ENCODE measurements at regions not wholly inside any gene's neighbourhood (a gene's known extent, or its start where the extent isn't known, plus 50 kb on each side); places are given as distances from the start of the nearest gene placed in this dataset.

DNA sequence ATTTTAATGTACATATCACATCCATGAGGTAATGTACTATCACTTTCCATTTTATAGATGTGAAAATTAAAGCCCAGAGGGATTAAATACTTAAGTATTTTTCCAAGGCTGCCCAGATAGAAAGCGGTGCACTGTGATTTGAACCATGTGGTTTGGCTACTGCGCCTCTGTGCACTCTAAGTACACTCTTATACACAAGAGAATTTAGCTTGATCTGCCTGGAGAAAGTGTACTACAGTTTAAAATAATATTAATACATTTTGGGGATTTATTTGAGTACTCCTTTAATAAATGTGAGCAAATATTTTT is 360.4 kb upstream of the ACTBL2 start:
- TF ChIP-seq, protein P1, sequence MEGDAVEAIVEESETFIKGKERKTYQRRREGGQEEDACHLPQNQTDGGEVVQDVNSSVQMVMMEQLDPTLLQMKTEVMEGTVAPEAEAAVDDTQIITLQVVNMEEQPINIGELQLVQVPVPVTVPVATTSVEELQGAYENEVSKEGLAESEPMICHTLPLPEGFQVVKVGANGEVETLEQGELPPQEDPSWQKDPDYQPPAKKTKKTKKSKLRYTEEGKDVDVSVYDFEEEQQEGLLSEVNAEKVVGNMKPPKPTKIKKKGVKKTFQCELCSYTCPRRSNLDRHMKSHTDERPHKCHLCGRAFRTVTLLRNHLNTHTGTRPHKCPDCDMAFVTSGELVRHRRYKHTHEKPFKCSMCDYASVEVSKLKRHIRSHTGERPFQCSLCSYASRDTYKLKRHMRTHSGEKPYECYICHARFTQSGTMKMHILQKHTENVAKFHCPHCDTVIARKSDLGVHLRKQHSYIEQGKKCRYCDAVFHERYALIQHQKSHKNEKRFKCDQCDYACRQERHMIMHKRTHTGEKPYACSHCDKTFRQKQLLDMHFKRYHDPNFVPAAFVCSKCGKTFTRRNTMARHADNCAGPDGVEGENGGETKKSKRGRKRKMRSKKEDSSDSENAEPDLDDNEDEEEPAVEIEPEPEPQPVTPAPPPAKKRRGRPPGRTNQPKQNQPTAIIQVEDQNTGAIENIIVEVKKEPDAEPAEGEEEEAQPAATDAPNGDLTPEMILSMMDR (IDR thresholded peaks at IDR 0.05) = no peak
- no peak for TF ChIP-seq POLR2A (IDR thresholded peaks at IDR 0.05)
